Fibroblast of skin of abdomen (primary cell): ENCODE measurements at regions not wholly inside any gene's neighbourhood (a gene's known extent, or its start where the extent isn't known, plus 50 kb on each side); places are given as distances from the start of the nearest gene placed in this dataset.
A peak's percentile ranks its signal among the peaks of the same experiment; 100 is the strongest.
"Not testable (repeated sequence)": the region's sequence is repeated elsewhere in the genome, so short reads cannot be mapped to it uniquely, and the experiment has no call there.

Experiments
- DNase-seq: peaks from one replicate; pipeline ENCODE4 v3.0.0-alpha.2; 2013

DNA sequence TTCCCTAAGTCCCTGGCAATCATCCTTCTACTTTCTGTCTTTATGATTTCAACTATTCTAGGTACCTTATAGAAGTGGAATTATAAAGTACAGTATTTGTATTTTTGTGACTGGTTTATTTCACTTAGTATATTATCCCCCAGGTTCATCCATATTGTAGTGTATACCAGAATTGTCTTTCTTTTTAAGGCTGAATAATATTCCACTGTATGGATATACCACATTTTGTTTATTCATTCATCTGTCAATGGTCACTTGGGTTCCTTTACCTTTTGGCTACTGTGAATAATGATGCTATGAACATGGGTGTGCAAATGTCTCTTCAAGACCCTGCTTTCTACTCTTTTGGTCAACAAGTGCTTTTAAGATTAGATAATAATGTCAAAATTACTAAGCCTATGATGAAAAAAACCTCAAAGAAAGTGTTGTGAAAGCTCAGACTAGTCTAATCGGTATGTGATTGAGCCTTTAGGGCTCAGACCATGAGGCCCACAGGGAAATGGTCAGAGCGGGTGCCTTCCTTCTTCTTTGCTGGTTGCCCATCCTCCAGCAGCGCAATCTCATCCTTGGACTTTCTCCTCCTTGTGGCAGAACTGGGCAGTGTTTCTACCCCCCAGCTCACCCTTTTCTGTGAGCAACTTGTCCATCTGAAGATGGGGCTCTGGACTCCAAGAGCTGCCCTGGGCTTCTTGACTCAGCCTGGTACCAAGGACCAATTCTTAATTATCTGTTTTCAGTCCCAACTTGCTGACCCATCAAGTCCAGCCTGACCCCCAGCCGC lies 105.4 kb downstream of the TTC8 start:
- DNase-seq = no peak

DNA sequence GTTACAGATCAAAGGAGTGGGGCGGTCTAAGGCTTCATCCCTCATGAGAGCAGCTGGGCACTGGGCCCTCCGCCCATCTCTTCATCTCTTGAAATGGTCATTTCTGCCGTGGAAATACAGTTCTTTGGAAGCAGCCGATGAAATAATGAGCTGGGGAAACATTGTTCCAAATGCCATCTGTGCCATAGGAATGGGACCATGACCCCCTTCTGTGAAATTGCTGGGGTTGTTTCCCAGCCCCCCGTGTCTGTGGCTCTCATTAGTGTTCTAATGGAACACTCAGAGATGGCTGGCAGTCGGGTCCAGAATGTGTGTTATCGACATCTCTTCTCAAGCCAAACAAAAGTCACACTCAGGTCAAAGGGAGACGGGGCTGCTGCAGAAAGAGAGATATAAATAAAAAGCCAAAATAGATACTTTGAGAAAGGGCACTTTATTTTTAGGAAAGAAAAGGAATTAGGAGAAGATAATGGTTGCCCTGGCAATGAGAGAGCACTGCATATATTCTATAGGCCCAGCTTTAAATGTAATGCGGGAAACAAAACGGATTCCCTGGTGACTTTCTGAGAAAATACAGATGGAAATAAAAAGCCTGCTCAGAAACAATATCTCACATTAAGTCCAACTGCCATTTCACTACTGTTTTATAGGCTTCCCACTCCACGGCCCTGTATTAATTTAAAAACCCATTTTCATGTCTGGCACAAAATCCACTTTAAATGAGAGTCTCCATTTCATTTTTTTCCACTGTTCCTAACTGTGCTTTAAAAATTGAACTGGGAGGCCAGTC lies 107.1 kb downstream of the TTC8 start:
- no peak for DNase-seq

DNA sequence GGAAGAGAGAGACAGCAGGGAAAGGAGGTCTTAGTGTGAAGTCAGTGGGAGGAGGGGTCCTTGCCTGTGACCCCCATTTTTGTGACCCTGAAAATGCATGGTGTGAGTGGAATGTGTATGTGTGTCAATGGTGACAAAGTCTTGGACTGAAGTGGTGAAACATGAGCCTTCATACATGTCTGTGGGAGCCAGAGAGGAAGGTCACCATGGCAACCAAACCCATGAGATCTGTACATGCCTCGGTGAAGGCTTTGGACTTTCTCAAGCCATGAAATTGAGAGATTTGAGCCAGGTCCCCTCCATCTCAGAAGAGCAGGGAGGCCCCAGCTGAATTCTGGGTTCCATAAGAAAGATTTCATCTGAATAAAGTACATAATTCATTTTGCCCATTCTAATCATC lies 108.7 kb downstream of the TTC8 start:
- DNase-seq = no peak

DNA sequence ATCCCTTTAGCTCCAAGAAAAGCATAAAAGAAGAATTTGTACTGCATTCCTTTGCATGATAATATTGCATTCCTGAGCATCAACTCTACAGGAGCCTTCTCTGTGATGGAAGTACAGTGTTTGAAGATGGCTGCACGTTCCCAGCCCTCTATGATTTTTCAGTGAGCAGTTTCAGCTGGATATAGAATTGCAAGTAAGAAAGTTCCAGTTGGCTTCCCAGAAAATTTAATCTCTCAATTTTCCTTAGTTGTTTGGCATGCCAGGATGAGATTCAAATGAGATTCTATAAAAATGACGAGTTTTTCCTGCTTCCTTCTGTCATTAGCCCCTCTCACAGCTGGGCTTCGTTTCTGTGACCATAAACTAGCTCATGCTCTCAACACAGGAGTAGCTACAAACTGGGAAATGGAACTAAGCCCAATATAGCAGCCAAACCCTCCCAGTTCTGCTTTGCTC lies 109.9 kb downstream of the TTC8 start:
- peak; percentile 38 for DNase-seq

DNA sequence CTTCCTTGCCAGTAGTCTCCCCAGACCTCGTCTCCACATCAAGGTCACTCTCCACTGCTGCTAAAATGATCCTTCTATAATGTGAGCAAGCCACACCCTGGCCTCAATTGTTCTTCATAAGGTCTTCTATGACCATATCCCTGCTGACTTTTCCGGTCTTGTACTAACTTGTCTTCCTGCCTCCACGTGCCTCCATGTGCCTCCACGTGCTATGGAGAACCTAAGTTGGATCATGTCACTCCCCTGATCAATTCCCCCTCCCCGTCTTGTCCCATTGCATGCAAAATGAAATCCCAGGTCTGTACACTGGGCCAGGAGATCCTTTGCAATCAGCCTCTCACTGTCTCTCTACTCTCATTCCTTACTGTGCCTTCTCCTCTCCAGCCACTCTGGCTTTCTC lies 110.6 kb downstream of the TTC8 start:
- DNase-seq = no peak

DNA sequence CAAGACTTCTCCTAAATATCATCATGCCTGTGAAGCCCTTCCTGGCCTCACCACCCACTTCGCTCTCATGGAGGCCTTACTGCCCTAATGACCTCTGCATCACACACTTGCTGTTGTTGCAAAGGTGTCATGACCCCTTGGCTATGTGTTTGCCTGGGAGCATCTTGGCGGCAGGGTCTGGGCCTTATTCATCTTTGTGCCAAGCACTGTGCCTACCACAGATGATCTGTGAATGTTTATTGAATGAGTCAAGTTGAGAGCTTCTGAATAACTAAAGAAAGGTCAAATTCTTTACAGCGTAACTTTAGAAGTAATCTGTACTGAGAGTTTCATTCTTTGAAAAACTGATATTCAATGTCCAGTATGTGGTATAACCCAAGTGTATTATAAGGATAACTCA lies 113.3 kb downstream of the TTC8 start:
- no peak for DNase-seq

DNA sequence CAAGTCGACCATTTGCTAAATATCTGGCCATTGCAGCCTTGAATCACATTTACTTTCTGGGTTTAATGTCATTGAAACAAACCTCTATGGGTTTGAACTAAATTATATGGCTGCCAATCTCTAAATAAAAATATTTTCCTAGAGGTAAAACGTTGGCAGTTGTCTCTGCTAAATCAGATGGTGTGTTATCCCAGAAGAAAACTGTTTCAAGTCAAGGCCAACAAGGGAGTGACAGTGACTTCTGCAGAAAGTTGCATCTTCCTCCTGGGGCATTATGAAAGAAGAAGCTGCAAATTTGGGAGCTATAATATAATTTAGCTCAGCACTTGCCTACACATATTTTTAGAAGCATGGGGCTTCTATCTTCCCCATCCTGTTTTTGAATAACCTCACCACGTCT lies 116.2 kb downstream of the TTC8 start:
- DNase-seq = no peak

DNA sequence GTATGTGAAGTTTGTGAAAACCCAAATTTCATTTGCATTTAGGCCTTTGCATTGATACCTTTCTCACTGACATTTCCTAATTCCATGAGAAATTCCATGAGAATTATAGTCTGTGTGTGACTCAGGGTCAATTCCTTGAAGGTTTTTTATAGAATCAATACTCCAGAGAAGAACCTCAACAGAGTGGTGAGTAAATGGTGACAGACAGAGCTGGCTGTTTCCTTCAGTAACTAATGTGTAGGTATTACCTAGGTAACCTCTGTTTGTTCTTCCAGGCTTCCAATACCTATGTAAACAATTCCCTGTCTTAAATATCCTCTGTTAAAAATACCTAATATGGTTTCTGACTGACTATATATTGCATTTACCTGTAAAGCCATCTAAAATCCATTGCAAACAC lies 117.0 kb downstream of the TTC8 start:
- DNase-seq = no peak

DNA sequence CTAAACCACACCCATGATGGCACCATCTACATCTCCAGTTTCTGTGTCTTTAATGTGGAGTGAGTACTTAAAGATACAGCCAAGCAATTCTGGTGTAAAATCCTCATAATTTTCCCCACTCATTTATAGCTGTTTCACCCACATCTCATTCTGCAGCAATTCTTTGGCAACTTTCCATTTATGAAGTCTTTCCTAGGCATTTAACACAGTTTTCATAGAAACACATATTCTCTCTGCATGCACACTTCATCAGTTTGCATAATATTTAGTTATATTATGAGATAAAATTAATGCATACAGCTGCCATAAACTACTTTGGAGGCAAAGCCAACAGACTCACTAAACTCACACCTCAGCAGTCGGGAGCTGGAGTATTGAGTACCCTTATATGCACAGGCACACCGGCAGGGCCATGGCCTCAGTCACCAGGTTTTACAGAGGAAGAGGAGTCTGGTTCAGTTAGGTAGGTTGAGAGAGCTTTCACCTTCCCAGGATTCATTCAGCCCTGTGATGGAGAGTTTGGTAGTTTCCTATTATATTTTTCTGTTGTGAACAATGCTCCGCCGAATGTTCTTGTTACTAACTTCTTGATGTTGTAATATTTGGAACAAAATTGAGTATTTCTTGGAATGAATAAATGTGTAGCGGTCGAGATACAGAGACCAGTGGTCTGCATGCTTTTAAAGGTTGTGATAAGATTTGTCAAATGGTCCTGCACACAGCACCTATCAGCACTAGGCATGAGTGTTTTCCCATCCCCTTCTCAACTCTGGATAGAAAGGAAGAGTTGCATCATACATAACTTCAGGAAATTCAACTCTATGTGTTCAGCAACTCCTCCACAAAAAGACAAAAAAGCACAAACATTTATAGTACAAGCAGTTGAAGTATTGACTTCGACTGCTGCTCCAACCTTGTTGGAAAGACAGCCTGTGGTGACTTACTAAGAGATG lies 123.5 kb downstream of the TTC8 start:
- DNase-seq = no peak

DNA sequence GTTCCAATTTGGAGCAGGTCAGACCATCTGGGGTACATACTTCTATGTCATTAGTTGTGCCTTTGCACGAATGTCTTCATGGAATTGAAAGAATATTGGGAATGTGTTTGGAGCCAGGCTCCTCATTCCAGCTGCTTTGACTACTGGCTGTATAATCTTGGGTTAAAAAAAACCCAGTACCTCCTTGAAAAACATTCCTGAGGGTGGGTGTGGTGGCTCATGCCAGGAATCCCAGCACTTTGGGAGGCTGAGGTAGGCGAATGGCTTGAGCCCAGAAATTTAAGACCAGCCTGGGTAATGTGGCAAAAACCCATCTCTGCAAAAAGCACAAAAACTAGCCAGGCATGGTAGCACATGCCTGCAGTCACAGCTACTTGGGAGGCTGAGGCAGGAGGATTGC lies 125.6 kb downstream of the TTC8 start:
- DNase-seq = no peak

DNA sequence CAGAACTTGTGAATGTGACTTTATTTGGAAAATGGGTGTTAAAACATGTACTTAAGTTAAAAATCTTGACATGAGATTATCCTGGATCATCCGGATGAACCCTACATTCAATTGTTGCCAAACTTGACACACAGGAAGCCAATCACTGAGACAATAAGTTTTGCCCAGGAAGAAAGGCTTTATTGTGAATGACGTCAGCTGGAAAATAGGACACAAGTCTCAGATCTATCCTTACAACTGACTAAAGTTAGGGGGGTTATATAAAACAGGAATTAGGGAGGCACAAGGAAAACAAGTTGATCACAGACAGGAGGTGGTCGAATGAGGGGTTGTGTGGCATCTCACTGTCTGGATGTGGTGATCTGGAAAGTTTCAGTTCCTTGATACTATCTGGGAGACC lies 126.9 kb downstream of the TTC8 start:
- DNase-seq = no peak

DNA sequence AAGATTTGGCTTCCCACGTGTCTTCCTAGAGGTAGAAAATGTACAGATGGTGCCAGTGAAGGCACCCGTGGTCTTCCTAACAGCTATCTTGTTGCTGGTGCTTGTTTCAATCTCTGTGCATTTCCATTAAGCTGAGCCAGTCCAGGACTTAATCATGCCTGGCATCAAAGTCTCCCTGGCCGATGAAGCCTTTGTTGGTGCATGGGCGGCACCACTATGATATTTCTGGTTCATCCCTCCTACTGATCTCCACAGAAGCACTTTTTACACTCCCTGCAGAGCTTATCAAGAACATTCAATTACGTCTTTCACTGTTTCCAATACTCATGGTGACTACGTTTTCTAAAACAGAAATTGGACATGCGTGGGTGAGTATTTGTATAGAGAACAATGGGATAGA lies 128.4 kb downstream of the TTC8 start:
- no peak for DNase-seq

DNA sequence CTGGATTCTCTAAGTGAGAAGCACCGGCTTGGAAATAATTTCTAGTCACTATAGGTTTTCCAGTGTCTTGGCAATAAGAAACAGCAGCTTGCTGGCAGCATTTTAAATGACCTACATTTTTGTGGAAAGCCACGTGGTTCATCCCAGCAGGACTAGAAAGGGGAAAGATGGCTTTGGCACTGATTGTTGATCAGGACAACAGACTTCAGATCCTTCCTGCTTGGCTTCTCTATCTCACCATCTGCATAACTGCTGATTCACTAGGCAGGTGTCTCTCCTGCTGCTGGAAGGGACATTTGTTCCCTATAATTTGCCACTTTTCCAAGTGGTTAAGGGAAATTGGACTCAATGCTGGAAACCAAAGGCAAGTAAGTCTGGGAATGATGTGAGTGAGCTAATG lies 131.0 kb downstream of the TTC8 start:
- DNase-seq = no peak

DNA sequence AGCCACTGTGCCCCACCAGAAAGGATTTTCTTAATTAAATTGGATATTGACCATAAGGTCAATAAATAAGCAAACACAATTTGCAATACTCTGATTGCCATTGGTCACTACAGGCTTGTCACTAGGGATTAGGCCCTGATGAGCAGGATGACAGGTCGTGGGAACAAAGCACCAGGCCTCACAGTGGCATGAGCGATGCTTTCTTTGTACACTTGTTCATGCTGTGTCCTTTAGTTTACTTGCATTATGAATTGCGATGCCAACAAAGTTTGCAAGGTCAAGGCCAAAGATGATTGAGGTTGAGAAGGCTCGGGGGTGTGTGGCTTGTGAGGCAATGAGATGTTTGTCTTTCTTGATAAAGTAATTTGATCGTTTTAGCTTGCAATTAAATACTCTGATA lies 136.0 kb downstream of the TTC8 start:
- DNase-seq = no peak

DNA sequence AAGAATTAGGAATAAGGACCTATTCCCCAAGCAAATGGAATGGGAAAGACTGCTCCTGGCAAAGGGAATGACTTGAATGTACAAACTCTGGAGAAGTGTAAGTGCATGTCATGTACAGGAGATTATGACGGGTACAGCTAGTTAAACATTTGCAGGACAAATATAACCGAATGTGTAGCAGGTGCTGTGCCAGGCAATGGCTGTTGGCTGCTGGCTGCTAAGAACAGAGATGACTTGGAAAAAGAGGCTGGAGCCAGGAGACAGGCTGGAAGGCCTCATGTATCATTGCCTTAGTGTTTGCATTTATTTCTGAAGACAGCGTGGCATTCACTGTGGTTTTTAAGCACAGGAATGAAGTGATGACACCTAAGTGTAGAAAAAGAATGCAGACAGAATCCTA lies 136.8 kb downstream of the TTC8 start:
- no peak for DNase-seq

DNA sequence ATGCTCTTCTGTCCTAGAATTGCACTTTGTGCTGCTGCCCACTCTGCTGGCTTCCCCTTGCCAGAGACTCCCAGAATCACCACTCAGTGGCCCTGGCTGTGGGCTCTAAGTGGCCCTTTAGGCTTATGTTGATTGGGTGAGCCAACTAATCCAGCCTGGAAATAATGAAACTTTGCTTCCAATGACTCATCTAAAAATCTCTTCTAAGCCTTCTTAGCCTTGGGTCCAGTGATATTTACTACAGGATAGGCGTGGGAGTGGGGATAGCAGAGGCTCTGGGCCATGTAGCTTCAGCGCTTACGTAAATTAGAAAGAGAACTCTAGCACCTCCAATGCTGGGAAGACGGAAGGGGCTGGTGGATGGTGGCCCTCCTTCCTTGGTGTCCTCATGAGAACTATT lies 137.9 kb downstream of the TTC8 start:
- no peak for DNase-seq

DNA sequence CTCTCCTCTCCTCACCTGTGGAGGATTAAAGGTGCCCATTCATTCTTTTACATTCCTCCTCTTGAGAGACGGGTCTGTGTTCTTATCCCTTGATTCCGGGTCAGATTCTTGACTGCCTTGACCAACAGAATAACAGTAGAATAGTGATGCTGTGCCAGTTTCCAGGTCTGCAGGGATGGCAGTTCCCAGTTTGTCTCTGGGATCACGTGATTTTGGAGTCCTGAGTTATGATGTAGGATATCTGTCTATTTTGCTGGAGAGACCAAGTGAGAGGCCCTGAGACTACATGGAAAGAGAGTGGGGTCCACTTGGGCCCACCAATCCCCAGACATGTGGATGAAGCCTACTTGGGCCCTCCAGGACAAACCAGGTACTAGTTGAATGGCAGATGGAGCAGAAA lies 142.8 kb downstream of the TTC8 start:
- DNase-seq = no peak

DNA sequence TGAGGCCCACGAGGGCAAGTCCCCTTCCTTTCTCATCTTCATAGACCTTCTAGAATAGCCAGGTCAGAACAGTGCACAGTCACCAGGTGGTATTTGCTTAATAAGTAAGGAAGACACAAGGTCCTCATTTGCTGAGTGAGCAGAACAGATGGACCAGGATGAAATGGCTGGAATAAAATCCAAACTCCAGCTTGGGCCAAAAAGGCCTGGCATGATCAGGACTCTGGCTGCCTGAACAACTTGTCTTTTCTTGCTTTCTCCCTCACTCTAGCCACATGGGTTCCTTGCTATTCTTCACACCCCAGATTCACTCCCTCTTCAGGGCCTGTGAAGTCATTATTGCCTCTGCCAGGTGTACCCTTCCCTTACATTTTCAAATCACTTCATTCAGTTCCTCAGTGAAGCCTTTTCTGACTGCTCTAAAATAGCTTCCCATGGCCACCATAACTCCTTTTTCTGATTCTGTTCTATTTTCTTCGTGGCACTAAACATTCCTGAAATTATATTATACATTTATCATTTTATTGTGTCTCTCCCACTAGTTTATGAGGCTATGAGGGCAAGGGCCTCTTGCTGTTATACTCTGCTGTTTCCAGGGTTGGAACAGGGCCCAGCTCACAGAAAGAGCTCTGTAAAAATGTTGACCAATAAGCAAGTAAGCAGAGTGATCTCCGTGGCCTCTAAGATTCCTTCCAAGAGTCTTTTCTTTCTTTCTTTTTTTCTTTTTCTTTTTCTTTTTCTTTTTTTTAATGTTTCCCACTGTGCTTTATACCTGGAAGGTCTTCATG lies 150.8 kb downstream of the TTC8 start:
- no peak for DNase-seq

DNA sequence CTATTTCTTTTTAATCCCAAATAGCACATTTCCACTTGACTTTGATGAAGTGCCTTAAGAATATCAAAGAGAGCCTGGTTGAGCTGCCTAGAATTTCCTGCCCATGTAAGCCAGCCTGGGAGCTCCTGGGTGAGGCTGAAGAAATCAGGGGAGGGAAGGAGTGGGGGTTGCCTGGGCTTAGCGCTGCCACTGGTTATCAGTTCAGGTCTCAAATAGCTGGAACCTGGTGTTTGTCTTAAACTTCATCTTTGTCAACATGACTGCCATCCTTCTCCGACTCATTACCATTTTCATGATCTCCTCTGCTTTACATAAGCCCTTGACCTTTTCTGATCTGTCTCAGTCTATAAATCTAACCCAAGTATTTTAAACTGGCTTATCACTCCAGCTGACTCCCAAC lies 151.5 kb downstream of the TTC8 start:
- DNase-seq = no peak

DNA sequence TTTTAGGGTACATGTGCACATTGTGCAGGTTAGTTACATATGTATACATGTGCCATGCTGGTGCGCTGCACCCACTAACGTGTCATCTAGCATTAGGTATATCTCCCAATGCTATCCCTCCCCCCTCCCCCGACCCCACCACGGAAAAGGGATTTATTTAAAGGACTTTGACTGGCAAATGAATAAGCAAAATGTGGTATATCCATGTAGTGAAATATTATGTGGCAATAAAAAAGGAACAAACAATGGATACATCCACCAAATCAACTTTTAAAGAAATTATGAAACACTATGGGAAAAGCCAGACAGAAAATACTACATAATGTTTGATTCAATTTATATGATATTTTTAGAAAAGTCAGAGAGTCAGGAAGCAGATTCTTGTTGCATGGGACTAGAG lies 156.5 kb downstream of the TTC8 start:
- not testable (repeated sequence) for DNase-seq

DNA sequence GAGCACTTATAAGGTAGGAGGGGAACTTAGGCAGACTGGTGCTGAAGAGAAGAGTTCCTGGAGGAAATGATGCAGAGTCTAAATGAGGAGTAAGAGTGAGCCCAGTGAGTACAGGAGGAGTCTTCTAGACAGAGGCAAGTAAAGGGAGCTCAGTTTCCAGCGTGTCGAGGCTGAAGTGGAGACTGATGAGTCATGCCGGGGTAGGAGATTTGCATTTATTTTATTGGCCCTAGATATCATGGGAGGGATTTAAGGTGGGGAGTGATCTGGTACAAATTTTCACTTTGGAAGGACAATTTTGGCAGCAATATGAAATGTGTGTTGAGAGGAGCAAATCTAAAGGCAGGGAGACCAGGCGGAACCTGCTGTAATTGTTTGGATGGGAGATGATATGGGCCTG lies 157.5 kb downstream of the TTC8 start:
- DNase-seq = no peak

DNA sequence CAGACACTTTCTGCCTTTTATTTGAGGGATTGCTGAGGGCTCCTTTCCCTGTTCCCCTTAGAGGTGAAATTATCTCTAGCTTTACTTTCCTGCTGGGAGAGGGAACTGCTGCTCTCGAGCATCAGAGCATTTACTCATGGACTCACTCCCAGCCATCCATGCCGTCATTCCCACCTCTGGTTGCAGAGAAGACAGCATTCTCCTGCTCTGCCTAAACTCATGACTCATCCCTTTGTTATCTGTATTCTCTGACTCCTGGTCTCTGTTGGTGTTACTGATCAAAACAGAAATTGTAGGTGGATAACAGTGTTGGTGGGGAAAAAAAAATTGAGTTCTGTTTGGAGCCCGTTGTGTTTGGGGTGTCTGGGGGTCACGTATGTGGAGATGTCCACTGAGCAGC lies 159.3 kb downstream of the TTC8 start:
- DNase-seq = peak; percentile 92
